Heart left ventricle (tissue), 16 donors: ENCODE measurements at regions not wholly inside any gene's neighbourhood (a gene's known extent, or its start where the extent isn't known, plus 50 kb on each side); places are given as distances from the start of the nearest gene placed in this dataset.

Source experiments
- ATAC-seq, 4 donors: fragments of 200-7000 bp; cut with Tn5 transposase; one replicate each; pipeline ENCODE4 v1.9.1; 2020 to 2022; ENCODE audit warnings: moderate library complexity in 4 of 4, mild to moderate bottlenecking in 3 of 4, moderate number of reproducible peaks in 1 of 4
- DNase-seq, 5 donors: peaks; one replicate each; pipeline ENCODE4 v3.0.0-alpha.2; 2020
- H3K27ac ChIP-seq, 12 donors: fragments of 200-600 bp; sonication (generic) in 4 of 12; one replicate each; pipeline versions ENCODE4 v1.5.0 to v1.8.0; 2016 to 2022; ENCODE audit warnings: mild to moderate bottlenecking in 2 of 12
- H3K27me3 ChIP-seq, 9 donors: fragments of 200-600 bp; sonication (generic) in 2 of 9; one replicate each; pipeline versions ENCODE4 v1.5.1 to v1.8.0; 2016 to 2022; ENCODE audit warnings: mild to moderate bottlenecking in 3 of 9
- H3K36me3 ChIP-seq, 9 donors: fragments of 200-600 bp; sonication (generic) in 2 of 9; one replicate each; pipeline versions ENCODE4 v1.5.0 to v1.8.0; 2018 to 2022; ENCODE audit warnings: mild to moderate bottlenecking in 2 of 9
- H3K4me1 ChIP-seq, 12 donors: fragments of 200-600 bp; sonication (generic) in 4 of 12; one replicate each; pipeline versions ENCODE4 v1.5.0 to v1.8.0; 2016 to 2022; ENCODE audit warnings: mild to moderate bottlenecking in 3 of 12
- H3K4me3 ChIP-seq, 12 donors: fragments of 200-600 bp; sonication (generic) in 4 of 12; one replicate each; pipeline versions ENCODE4 v1.5.0 to v1.8.0; 2017 to 2022; ENCODE audit warnings: mild to moderate bottlenecking in 9 of 12, moderate library complexity in 4 of 12
- H3K9me3 ChIP-seq, 12 donors: fragments of 200-600 bp; sonication (generic) in 4 of 12; one replicate each; pipeline versions ENCODE4 v1.5.0 to v1.8.0; 2016 to 2022; ENCODE audit warnings: mild to moderate bottlenecking in 1 of 12
- CTCF ChIP-seq, 12 donors: fragments of 200-600 bp; sonication (generic) in 4 of 12; IDR thresholded peaks; one replicate each; pipeline versions ENCODE4 v1.5.0 to v1.8.0; 2018 to 2022; ENCODE audit warnings: antibody characterized with exemption in 12 of 12, mild to moderate bottlenecking in 5 of 12
- POLR2A ChIP-seq, 2 donors: fragments of 450-650 bp; IDR thresholded peaks; one replicate each; pipeline ENCODE4 v1.6.1; 2017; ENCODE audit warnings: antibody characterized with exemption in 2 of 2, mild to moderate bottlenecking in 2 of 2, moderate library complexity in 2 of 2
- WGBS, 4 donors: extraction: QIAGEN DNeasy Blood & Tissue Kit in 2 of 4; methylation state at CpG; one replicate each; pipeline versions ENCODE4 v1.1.5 to v1.1.7; 2013 to 2018; 5-methylcytosine and 5-hydroxymethylcytosine counted together
- intact Hi-C, 10 donors: fragments of 100-400 bp; cut with DNase I; formaldehyde crosslinking; loops; one replicate each; pipeline versions ENCODE4 v1.11.1 to v1.14.2; 2022
- donor health status: ischemic (EF 13 %, LVEDD 7.1; RV severe dilation, severe dysfunction).
- donor health status: healthy with polysubstance abuse.
- donor health status: DM: no; HTN: yes; CAD: no.
- donor health status: DM: no; HTN: no; CAD: no.
- donor health status: ischemic (EF 25% LVEDD 6.9; RV normal size, moderate dysfunction).
- donor health status: ischemic (EF 25% LVEDD 5.7; RV mildly dilated, moderate dysfunction).
- donor health status: healthy.
- donor health status: DM: yes; HTN: yes; CAD: no.
- donor health status: ischemic (EF 35%, LVEDD 5.7; RV mildly dilated, moderate dysfunction).
- donor health status: nonischemic (EF 11% LVEDD 7.7; RV severe dilation, severe dysfunction).
- donor health status: DM: yes; HTN: yes; CAD: no.
- donor health status: PGD.
- donor health status: ischemic (EF 29% LVEDD 5.4; RV normal size, mild dysfunction).
- donor health status: nonischemic (EF 23%, LVEDD 6.1; RV moderate dilation, normal function).

- TF ChIP-seq CTCF (IDR thresholded peaks at IDR 0.05) = no peak
- TF ChIP-seq POLR2A (IDR thresholded peaks at IDR 0.05) = no peak
- WGBS, 4 donors = 55 to 78% (median 72%) methylated on average over 7 to 10 of the region's 10 CpGs
- H3K27me3 ChIP-seq = peaks cover 0 to 41% (median 1%) of the 10 kb centered on the region in 9 donors
Observed at GRCh38 chr9:135272608-135273007, 185.1 kb downstream of the OLFM1 start.

GRCh38 chr9:135273008-135273407, 185.5 kb downstream of the OLFM1 start:
- Histone ChIP-seq H3K27ac (no peak overlapping the region), H3K4me1 (peaks cover 0 to 3% (median 0%) of the 10 kb centered on the region in 12 donors), H3K4me3 (no peak overlapping the region), H3K27me3 (peaks cover 0 to 40% (median 4%) of the 10 kb centered on the region in 9 donors), H3K9me3 (no peaks in the 10 kb centered on the region), H3K36me3 (no peaks in the 10 kb centered on the region)
- 45 to 53% (median 48%) methylated on average over 7 of the region's 7 CpGs for WGBS, 4 donors
- no peak for ATAC-seq
- no peak for TF ChIP-seq CTCF (IDR thresholded peaks at IDR 0.05)
- TF ChIP-seq POLR2A (IDR thresholded peaks at IDR 0.05) = no peak
- intact Hi-C loops = no loop called here
- DNase-seq = no peak

More at GRCh38 chr9:135272608-135273007, 185.1 kb downstream of the OLFM1 start:
- Histone ChIP-seq H3K36me3 (no peaks in the 10 kb centered on the region), H3K4me3 (no peak overlapping the region), H3K9me3 (no peaks in the 10 kb centered on the region), H3K27ac (no peak overlapping the region), H3K4me1 (peaks cover 0 to 3% (median 0%) of the 10 kb centered on the region in 12 donors)
- no peak for DNase-seq
- intact Hi-C loops = no loop called here
- no peak for ATAC-seq

GRCh38 chr9:135275163-135275562, 187.7 kb downstream of the OLFM1 start:
- H3K27me3 ChIP-seq = peaks cover 0 to 50% (median 4%) of the 10 kb centered on the region in 9 donors

More at GRCh38 chr9:135275163-135275562, 187.7 kb downstream of the OLFM1 start:
- no peaks in the 10 kb centered on the region for H3K9me3 ChIP-seq
- intact Hi-C loops = loop anchor here in 1 of 10 donors (5.0 kb wide), 1 partner anchor 132 kb away; no protein-coding TSS in a partner anchor
- no peak overlapping the region for H3K4me3 ChIP-seq
- ATAC-seq (no peak), DNase-seq (no peak)
- no peak overlapping the region for H3K27ac ChIP-seq
- TF ChIP-seq CTCF (IDR thresholded peaks at IDR 0.05) (no peak), POLR2A (IDR thresholded peaks at IDR 0.05) (no peak)
- 55 to 73% (median 66%) methylated on average over 7 of the region's 7 CpGs for WGBS, 4 donors
- peaks cover 0 to 3% (median 0%) of the 10 kb centered on the region in 12 donors for H3K4me1 ChIP-seq
- no peaks in the 10 kb centered on the region for H3K36me3 ChIP-seq
